Transverse colon (tissue), 4 donors: ENCODE measurements at regions not wholly inside any gene's neighbourhood (a gene's known extent, or its start where the extent isn't known, plus 50 kb on each side); places are given as distances from the start of the nearest gene placed in this dataset.

Experiments used
- EP300 ChIP-seq: sonication (generic); formaldehyde crosslinking; IDR thresholded peaks from one replicate; pipeline ENCODE4 v1.6.1; 2017; ENCODE audit warnings: antibody characterized with exemption, low read depth
- POLR2AphosphoS5 ChIP-seq, 3 donors: sonication (generic); formaldehyde crosslinking; IDR thresholded peaks; one replicate each; pipeline ENCODE4 v1.6.1; 2016; ENCODE audit warnings: antibody characterized with exemption in 3 of 3
- TF ChIP-seq, protein P1 (sequence below), 5 experiments: fragments of 200-600 bp in 3 of 5; fragments of 450-650 bp in 2 of 5; sonication (generic) in 3 of 5; IDR thresholded peaks; 1 replicate in 2 of 5; 2 replicates in 3 of 5; pipeline ENCODE4 v1.5.1; 2016 to 2017; ENCODE audit warnings: antibody characterized with exemption in 5 of 5, inconsistent platforms in 3 of 5, mild to moderate bottlenecking in 2 of 5, moderate library complexity in 1 of 5

GRCh38 chr2:82498777-82499443 is 1960.2 kb downstream of the SUCLG1 start:
- TF ChIP-seq, protein P1, sequence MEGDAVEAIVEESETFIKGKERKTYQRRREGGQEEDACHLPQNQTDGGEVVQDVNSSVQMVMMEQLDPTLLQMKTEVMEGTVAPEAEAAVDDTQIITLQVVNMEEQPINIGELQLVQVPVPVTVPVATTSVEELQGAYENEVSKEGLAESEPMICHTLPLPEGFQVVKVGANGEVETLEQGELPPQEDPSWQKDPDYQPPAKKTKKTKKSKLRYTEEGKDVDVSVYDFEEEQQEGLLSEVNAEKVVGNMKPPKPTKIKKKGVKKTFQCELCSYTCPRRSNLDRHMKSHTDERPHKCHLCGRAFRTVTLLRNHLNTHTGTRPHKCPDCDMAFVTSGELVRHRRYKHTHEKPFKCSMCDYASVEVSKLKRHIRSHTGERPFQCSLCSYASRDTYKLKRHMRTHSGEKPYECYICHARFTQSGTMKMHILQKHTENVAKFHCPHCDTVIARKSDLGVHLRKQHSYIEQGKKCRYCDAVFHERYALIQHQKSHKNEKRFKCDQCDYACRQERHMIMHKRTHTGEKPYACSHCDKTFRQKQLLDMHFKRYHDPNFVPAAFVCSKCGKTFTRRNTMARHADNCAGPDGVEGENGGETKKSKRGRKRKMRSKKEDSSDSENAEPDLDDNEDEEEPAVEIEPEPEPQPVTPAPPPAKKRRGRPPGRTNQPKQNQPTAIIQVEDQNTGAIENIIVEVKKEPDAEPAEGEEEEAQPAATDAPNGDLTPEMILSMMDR (IDR thresholded peaks at IDR 0.05), result no peak
- TF ChIP-seq EP300 (no peak), POLR2AphosphoS5 (IDR thresholded peaks at IDR 0.05) (no peak)
